Parathyroid adenoma (tissue), 2 donors: ENCODE measurements at regions not wholly inside any gene's neighbourhood (a gene's known extent, or its start where the extent isn't known, plus 50 kb on each side); places are given as distances from the start of the nearest gene placed in this dataset.

Experiments used
- H2AFZ ChIP-seq: fragments of 300-600 bp; sonication (generic); one replicate; pipeline ENCODE4 v1.7.0; 2017; ENCODE audit warnings: antibody characterized with exemption, mild to moderate bottlenecking
- H3K27ac ChIP-seq: fragments of 300-600 bp; sonication (generic); one replicate; pipeline ENCODE4 v1.7.0; 2017
- H3K27me3 ChIP-seq: fragments of 300-600 bp; sonication (generic); one replicate; pipeline ENCODE4 v1.7.0; 2017; ENCODE audit warnings: low read length; ENCODE audit not compliant: control insufficient read depth, insufficient read depth
- H3K36me3 ChIP-seq: fragments of 300-600 bp; sonication (generic); one replicate; pipeline ENCODE4 v1.7.0; 2017; ENCODE audit warnings: low read length; ENCODE audit not compliant: control insufficient read depth, insufficient read depth
- H3K4me1 ChIP-seq: fragments of 300-600 bp; sonication (generic); one replicate; pipeline ENCODE4 v1.7.0; 2017; ENCODE audit warnings: control low read depth
- H3K4me2 ChIP-seq: fragments of 300-600 bp; sonication (generic); one replicate; pipeline ENCODE4 v1.7.0; 2017; ENCODE audit warnings: low read length
- H3K4me3 ChIP-seq: fragments of 300-600 bp; sonication (generic); one replicate; pipeline ENCODE4 v1.7.0; 2017; ENCODE audit warnings: low read depth, low read length
- H3K79me2 ChIP-seq: fragments of 300-600 bp; sonication (generic); one replicate; pipeline ENCODE4 v1.7.0; 2017; ENCODE audit warnings: control low read depth
- H3K9ac ChIP-seq: fragments of 300-600 bp; sonication (generic); one replicate; pipeline ENCODE4 v1.7.0; 2017; ENCODE audit warnings: mild to moderate bottlenecking
- H3K9me3 ChIP-seq: fragments of 300-600 bp; sonication (generic); one replicate; pipeline ENCODE4 v1.7.0; 2017; ENCODE audit warnings: low read length; ENCODE audit not compliant: control insufficient read depth
- TF ChIP-seq, protein P1 (sequence below): fragments of 300-600 bp; sonication (generic); IDR thresholded peaks from one replicate; pipeline ENCODE4 v1.7.0; 2017; ENCODE audit warnings: antibody characterized with exemption, mild to moderate bottlenecking
- donor health status: primary hyperparathyroidism.

DNA sequence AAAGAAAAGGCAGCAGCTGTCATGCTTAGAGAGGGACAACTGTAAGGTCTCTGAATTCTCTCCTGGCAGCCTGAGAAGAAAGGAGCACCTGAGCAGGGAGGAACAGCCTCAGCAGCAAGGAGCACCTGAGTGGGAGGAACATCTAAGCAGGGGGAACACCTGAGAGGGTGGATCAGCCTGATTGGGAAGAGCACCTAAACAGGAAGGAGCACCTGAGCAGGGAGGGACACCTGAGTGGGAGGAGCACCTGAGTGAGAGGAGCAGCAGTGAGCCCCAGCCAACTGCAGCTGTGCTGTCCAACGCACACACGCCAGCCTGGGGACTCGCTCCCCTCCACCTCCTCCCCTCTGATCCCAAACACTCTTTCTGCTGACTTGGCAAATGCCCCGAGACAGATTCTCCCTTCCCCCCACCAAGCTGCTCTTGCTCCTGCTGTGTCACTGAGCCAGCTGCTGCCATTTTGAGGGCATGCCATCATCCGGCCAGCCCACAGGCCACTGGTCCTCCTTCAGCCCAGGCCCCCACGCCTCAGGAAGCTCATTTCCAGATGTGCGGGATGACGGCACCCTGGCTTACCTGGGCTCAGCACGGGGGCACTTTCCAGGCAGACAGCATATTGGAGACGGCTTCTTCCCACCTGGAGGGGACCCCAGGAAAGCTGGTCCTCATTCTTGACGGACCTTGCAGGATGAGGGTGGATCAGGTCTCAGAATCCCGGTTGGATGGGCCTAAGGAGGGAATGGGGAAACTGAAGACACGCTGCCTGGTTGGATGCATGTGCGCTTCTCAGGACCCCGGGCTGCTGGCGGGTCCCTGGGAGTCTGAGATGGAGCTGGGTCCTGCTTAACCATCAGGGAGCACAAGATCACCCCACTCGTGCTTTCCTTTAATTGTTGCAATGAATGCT is 57.7 kb upstream of the RBFOX3 start:
- no peak overlapping the region for H3K27ac ChIP-seq
- H3K4me3 ChIP-seq = no peak overlapping the region
- no peak overlapping the region for H2AFZ ChIP-seq
- H3K4me1 ChIP-seq = peaks cover 10% of the 10 kb centered on the region
- H3K27me3 ChIP-seq = no peaks in the 10 kb centered on the region
- H3K9me3 ChIP-seq = peaks cover under 1% of the 10 kb centered on the region
- no peaks in the 10 kb centered on the region for H3K36me3 ChIP-seq
- no peak overlapping the region for H3K4me2 ChIP-seq
- TF ChIP-seq, protein P1, sequence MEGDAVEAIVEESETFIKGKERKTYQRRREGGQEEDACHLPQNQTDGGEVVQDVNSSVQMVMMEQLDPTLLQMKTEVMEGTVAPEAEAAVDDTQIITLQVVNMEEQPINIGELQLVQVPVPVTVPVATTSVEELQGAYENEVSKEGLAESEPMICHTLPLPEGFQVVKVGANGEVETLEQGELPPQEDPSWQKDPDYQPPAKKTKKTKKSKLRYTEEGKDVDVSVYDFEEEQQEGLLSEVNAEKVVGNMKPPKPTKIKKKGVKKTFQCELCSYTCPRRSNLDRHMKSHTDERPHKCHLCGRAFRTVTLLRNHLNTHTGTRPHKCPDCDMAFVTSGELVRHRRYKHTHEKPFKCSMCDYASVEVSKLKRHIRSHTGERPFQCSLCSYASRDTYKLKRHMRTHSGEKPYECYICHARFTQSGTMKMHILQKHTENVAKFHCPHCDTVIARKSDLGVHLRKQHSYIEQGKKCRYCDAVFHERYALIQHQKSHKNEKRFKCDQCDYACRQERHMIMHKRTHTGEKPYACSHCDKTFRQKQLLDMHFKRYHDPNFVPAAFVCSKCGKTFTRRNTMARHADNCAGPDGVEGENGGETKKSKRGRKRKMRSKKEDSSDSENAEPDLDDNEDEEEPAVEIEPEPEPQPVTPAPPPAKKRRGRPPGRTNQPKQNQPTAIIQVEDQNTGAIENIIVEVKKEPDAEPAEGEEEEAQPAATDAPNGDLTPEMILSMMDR = no peak
- no peak overlapping the region for H3K9ac ChIP-seq
- no peaks in the 10 kb centered on the region for H3K79me2 ChIP-seq

DNA sequence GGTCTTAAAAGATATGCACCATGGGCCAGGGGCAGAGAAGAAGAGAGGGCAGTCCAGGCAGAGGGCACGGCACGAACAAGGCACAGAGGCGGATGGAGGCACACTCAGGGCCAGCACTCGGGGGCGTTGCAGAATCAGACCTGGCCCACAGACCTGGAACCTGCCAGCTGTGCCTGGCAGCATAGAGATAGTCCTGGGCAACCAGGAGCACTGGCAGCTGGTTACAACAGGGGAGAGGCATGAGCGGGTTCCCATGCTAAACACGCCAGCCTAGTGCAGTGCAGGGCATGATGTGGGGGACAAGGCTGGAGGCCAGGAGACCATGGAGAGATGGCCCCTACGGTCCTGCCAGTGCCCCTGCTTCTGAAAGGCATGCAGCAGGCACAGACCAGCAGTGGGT is 56.9 kb upstream of the RBFOX3 start:
- TF ChIP-seq, protein P1 = no peak
- Histone ChIP-seq H3K4me3 (no peak overlapping the region), H3K4me1 (peaks cover 10% of the 10 kb centered on the region), H3K9ac (no peak overlapping the region), H3K4me2 (no peak overlapping the region), H3K27me3 (no peaks in the 10 kb centered on the region), H3K36me3 (no peaks in the 10 kb centered on the region), H3K79me2 (no peaks in the 10 kb centered on the region), H2AFZ (no peak overlapping the region), H3K27ac (no peak overlapping the region), H3K9me3 (no peaks in the 10 kb centered on the region)

DNA sequence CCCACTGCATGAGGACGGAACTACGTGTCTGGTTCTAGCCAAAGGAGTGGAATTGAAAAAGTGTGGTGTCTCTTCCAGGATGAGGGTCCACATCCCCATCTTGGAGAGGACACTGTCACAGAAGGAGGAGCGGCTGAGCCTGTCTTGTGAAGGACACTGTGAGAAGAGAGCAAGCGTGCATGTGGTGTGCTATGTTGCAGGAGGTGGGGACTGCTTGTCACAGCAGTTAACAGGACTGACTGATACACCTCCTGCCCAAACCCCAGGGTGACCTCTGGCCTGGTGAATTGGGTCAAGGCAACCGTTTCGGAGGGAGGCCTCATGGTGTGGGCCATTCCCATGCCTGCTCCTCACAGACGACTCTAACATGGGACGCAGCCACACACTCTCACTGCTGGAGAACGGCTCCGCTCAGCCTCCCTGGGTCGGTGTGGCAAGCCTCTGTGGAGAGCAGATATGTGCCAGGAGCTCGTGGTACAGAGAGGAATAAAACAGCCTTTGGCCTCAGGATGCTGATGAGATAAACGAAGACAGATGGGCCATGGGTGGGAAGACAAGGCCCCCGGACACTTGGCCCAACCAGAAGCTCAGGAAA is 56.4 kb upstream of the RBFOX3 start:
- Histone ChIP-seq H3K79me2 (no peaks in the 10 kb centered on the region), H3K9ac (no peak overlapping the region), H3K27ac (no peak overlapping the region), H3K9me3 (no peaks in the 10 kb centered on the region), H3K4me1 (peaks cover 10% of the 10 kb centered on the region), H2AFZ (no peak overlapping the region), H3K27me3 (no peaks in the 10 kb centered on the region), H3K4me2 (no peak overlapping the region), H3K4me3 (no peak overlapping the region), H3K36me3 (no peaks in the 10 kb centered on the region)
- TF ChIP-seq, protein P1 = no peak

DNA sequence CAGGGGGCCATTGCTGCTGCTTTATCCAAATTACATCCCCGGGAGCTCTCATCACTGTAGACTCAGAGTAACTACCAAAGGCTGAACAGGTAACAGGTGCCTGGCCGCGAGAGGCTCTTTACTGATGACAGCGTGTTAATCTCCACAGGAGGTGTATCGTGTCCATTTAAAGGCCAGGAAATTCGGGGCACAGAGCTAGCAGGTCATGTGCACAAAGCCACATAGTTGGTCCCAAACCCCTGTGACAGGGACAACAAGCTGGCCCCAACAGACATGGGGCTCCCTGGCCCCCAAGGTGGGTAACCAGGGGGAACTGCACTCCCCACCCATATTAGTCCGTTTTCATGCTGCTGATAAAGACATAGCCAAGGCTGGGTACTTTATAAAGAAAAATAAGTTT is 55.3 kb upstream of the RBFOX3 start:
- H3K36me3 ChIP-seq = no peaks in the 10 kb centered on the region
- TF ChIP-seq, protein P1 = no peak
- H3K27me3 ChIP-seq = no peaks in the 10 kb centered on the region
- no peak overlapping the region for H2AFZ ChIP-seq
- no peak overlapping the region for H3K9ac ChIP-seq
- no peaks in the 10 kb centered on the region for H3K79me2 ChIP-seq
- no peak overlapping the region for H3K4me2 ChIP-seq
- H3K4me1 ChIP-seq = peaks cover 10% of the 10 kb centered on the region
- no peak overlapping the region for H3K27ac ChIP-seq
- no peak overlapping the region for H3K4me3 ChIP-seq
- H3K9me3 ChIP-seq = no peaks in the 10 kb centered on the region
